Esophagus muscularis mucosa (tissue), 3 donors: ENCODE measurements at regions not wholly inside any gene's neighbourhood (a gene's known extent, or its start where the extent isn't known, plus 50 kb on each side); places are given as distances from the start of the nearest gene placed in this dataset.

Source experiments
- CTCF ChIP-seq, 3 experiments: fragments of 200-600 bp in 2 of 3; fragments of 450-650 bp in 1 of 3; sonication (generic) in 2 of 3; IDR thresholded peaks; one replicate each; pipeline ENCODE4 v1.5.1; 2017 to 2019; ENCODE audit warnings: antibody characterized with exemption in 3 of 3, mild to moderate bottlenecking in 2 of 3, moderate library complexity in 1 of 3
- EP300 ChIP-seq: sonication (generic); formaldehyde crosslinking; IDR thresholded peaks from one replicate; pipeline ENCODE4 v1.6.1; 2017; ENCODE audit warnings: antibody characterized with exemption

- TF ChIP-seq CTCF (IDR thresholded peaks at IDR 0.05) (no peak), EP300 (no peak)
Measured at GRCh38 chr5:91484662-91485061, 101.5 kb upstream of the ARRDC3 start.
